Endodermal cell (in vitro differentiated cells): ENCODE measurements at regions not wholly inside any gene's neighbourhood (a gene's known extent, or its start where the extent isn't known, plus 50 kb on each side); places are given as distances from the start of the nearest gene placed in this dataset.

Experiments
- DNase-seq: peaks from one replicate; pipeline ENCODE4 v3.0.0-alpha.2; 2017
- H3K27ac ChIP-seq: 2 replicates; pipeline ENCODE4 v1.5.1; 2013; ENCODE audit warnings: mild to moderate bottlenecking, low read depth, low read length, moderate library complexity
- H3K27me3 ChIP-seq: 2 replicates; pipeline ENCODE4 v1.6.1; 2013; ENCODE audit warnings: mild to moderate bottlenecking, low read length, moderate library complexity; ENCODE audit not compliant: insufficient read depth, control insufficient read depth, poor library complexity, severe bottlenecking
- H3K36me3 ChIP-seq: 2 replicates; pipeline ENCODE4 v1.7.0; 2013; ENCODE audit warnings: mild to moderate bottlenecking, low read length, moderate library complexity; ENCODE audit not compliant: control insufficient read depth, insufficient read depth
- H3K4me1 ChIP-seq: one replicate; pipeline ENCODE4 v1.7.0; 2013; ENCODE audit warnings: low read length; ENCODE audit not compliant: control insufficient read depth, insufficient read depth
- H3K4me3 ChIP-seq: 2 replicates; pipeline ENCODE4 v1.5.1; 2013; ENCODE audit warnings: mild to moderate bottlenecking, low read length, moderate library complexity
- H3K9ac ChIP-seq: 2 replicates; pipeline ENCODE4 v1.6.1; 2013; ENCODE audit warnings: mild to moderate bottlenecking, low read length, moderate library complexity; ENCODE audit not compliant: poor library complexity, severe bottlenecking; ENCODE audit errors: extremely low read depth
- H3K9me3 ChIP-seq: 2 replicates; pipeline ENCODE4 v1.6.1; 2013; ENCODE audit warnings: mild to moderate bottlenecking, low read length, moderate library complexity; ENCODE audit not compliant: control insufficient read depth
- H3K27ac Mint-ChIP-seq: 2 replicates; pipeline ENCODE4 v1.8.0; 2020; ENCODE audit warnings: mixed read lengths
- H3K27me3 Mint-ChIP-seq: 2 replicates; pipeline ENCODE4 v1.8.0; 2021; ENCODE audit warnings: mild to moderate bottlenecking, mixed read lengths; ENCODE audit not compliant: insufficient read depth
- H3K36me3 Mint-ChIP-seq: 2 replicates; pipeline ENCODE4 v1.8.0; 2020; ENCODE audit warnings: low read depth, mixed read lengths
- H3K4me1 Mint-ChIP-seq: 2 replicates; pipeline ENCODE4 v1.8.0; 2020; ENCODE audit warnings: mixed read lengths
- H3K4me3 Mint-ChIP-seq: 2 replicates; pipeline ENCODE4 v1.8.0; 2020; ENCODE audit warnings: mild to moderate bottlenecking, moderate library complexity, mixed read lengths
- H3K9me3 Mint-ChIP-seq: 2 replicates; pipeline ENCODE4 v1.8.0; 2020; ENCODE audit warnings: mild to moderate bottlenecking, mixed read lengths
- CTCF ChIP-seq: fragments of 200-600 bp; sonication (generic); conservative IDR thresholded peaks from 2 replicates; pipeline ENCODE4 v1.5.0; 2021; ENCODE audit warnings: antibody characterized with exemption, mild to moderate bottlenecking
- WGBS, 2 experiments: methylation state at CpG; one replicate each; pipeline versions ENCODE4 v1.1.5 to v1.1.7; 2013; ENCODE audit warnings: missing lambda C conversion rate in 2 of 2, mixed read lengths in 1 of 2; ENCODE audit not compliant: insufficient coverage in 1 of 2, insufficient read length in 1 of 2; 5-methylcytosine and 5-hydroxymethylcytosine counted together

GRCh38 chr6:51257938-51258337, 439.3 kb downstream of the TFAP2B start:
- H3K27me3 ChIP-seq = no peaks in the 10 kb centered on the region
- Mint-ChIP-seq H3K4me3 (no peak overlapping the region), H3K4me1 (no peaks in the 10 kb centered on the region), H3K27ac (no peak overlapping the region), H3K27me3 (no peaks in the 10 kb centered on the region), H3K36me3 (no peaks in the 10 kb centered on the region), H3K9me3 (no peaks in the 10 kb centered on the region)
- no peaks in the 10 kb centered on the region for H3K36me3 ChIP-seq
- WGBS, 2 experiments = 91% methylated on average over 2 of the region's 2 CpGs; no CpG with 5 or more reads in 1 of the 2 experiments
- DNase-seq = no peak
- no peak for TF ChIP-seq CTCF
- no peak overlapping the region for H3K27ac ChIP-seq
- no peaks in the 10 kb centered on the region for H3K9me3 ChIP-seq
- no peak overlapping the region for H3K4me3 ChIP-seq
- no peaks in the 10 kb centered on the region for H3K4me1 ChIP-seq
- H3K9ac ChIP-seq = no peak overlapping the region

- H3K4me3 Mint-ChIP-seq = no peak overlapping the region
- H3K9me3 Mint-ChIP-seq = no peaks in the 10 kb centered on the region
- Histone ChIP-seq H3K27me3 (no peaks in the 10 kb centered on the region), H3K9ac (no peak overlapping the region), H3K4me1 (no peaks in the 10 kb centered on the region), H3K9me3 (no peaks in the 10 kb centered on the region), H3K4me3 (no peak overlapping the region), H3K36me3 (no peaks in the 10 kb centered on the region), H3K27ac (no peak overlapping the region)
- DNase-seq = peak; percentile 59
- no peak overlapping the region for H3K27ac Mint-ChIP-seq
- no peaks in the 10 kb centered on the region for H3K36me3 Mint-ChIP-seq
- whole genome bisulfite sequencing, 2 experiments = 86 to 91% methylated on average over 3 of the region's 3 CpGs
- no peaks in the 10 kb centered on the region for H3K4me1 Mint-ChIP-seq
- H3K27me3 Mint-ChIP-seq = no peaks in the 10 kb centered on the region
- peak; percentile 61 for TF ChIP-seq CTCF
These were observed 441.3 kb downstream of the TFAP2B start for GRCh38 chr6:51260003-51260402.

- no peak overlapping the region for H3K27ac Mint-ChIP-seq
- 96 to 98% methylated on average over 3 to 4 of the region's 5 CpGs for WGBS, 2 experiments
- Histone ChIP-seq H3K27me3 (no peaks in the 10 kb centered on the region), H3K27ac (no peak overlapping the region), H3K9ac (no peak overlapping the region), H3K9me3 (no peaks in the 10 kb centered on the region), H3K4me3 (no peak overlapping the region), H3K4me1 (no peaks in the 10 kb centered on the region), H3K36me3 (no peaks in the 10 kb centered on the region)
- no peaks in the 10 kb centered on the region for H3K36me3 Mint-ChIP-seq
- TF ChIP-seq CTCF = no peak
- no peaks in the 10 kb centered on the region for H3K9me3 Mint-ChIP-seq
- H3K27me3 Mint-ChIP-seq = no peaks in the 10 kb centered on the region
- H3K4me1 Mint-ChIP-seq = no peaks in the 10 kb centered on the region
- no peak for DNase-seq
- no peak overlapping the region for H3K4me3 Mint-ChIP-seq
These were observed 443.0 kb downstream of the TFAP2B start for GRCh38 chr6:51261691-51262090.
